ENCODE measurements at regions not wholly inside any gene's neighbourhood (a gene's known extent, or its start where the extent isn't known, plus 50 kb on each side); places are given as distances from the start of the nearest gene placed in this dataset.

GRCh38 chr2:105502625-105503334 is 103.9 kb upstream of the FHL2 start:
- TF ChIP-seq CTCF (optimal IDR thresholded peaks at IDR 0.05 in 1 of 3, IDR thresholded peaks at IDR 0.05 in 1 of 3, conservative IDR thresholded peaks at IDR 0.05 in 1 of 3; ENCODE audit: extremely low read depth in 1 of 3, insufficient read depth in 2 of 3, low read length in 3 of 3) (no peak), EZH2 (IDR thresholded peaks at IDR 0.05; ENCODE audit: low read length) (no peak)

Data from keratinocyte (primary cell).